ENCODE measurements at regions not wholly inside any gene's neighbourhood (a gene's known extent, or its start where the extent isn't known, plus 50 kb on each side); places are given as distances from the start of the nearest gene placed in this dataset.

GRCh38 chr5:38636626-38637025, 80.2 kb upstream of the LIFR start:
- Histone ChIP-seq H3K4me3 (no peak overlapping the region), H3K27ac (no peak overlapping the region)
- no peak for TF ChIP-seq CTCF (IDR thresholded peaks at IDR 0.05)
- DNase-seq (ENCODE audit: low spot score) = no peak

- H3K27ac ChIP-seq = no peak overlapping the region
- no peak for TF ChIP-seq CTCF (IDR thresholded peaks at IDR 0.05)
- no peak overlapping the region for H3K4me3 ChIP-seq
- no peak for DNase-seq (ENCODE audit: low spot score)
These were observed 82.2 kb upstream of the LIFR start for GRCh38 chr5:38638656-38639055.

- H3K4me3 ChIP-seq = no peak overlapping the region
- no peak overlapping the region for H3K27ac ChIP-seq
- DNase-seq (ENCODE audit: low spot score) = no peak
- TF ChIP-seq CTCF (IDR thresholded peaks at IDR 0.05) = no peak
These were observed 83.2 kb upstream of the LIFR start for GRCh38 chr5:38639377-38640358.

GRCh38 chr5:38641003-38641402, 84.6 kb upstream of the LIFR start:
- no peak for DNase-seq (ENCODE audit: low spot score)
- TF ChIP-seq CTCF (IDR thresholded peaks at IDR 0.05) = no peak
- peak overlapping the region; percentile 73 to 76 for H3K27ac ChIP-seq
- H3K4me3 ChIP-seq = no peak overlapping the region

GRCh38 chr5:38642189-38642911, 85.9 kb upstream of the LIFR start:
- no peak for DNase-seq (ENCODE audit: low spot score)
- Histone ChIP-seq H3K27ac (peak overlapping the region; percentile 73 to 76), H3K4me3 (no peak overlapping the region)
- TF ChIP-seq CTCF (IDR thresholded peaks at IDR 0.05) = no peak

GRCh38 chr5:38643616-38644015, 87.2 kb upstream of the LIFR start:
- Histone ChIP-seq H3K4me3 (no peak overlapping the region), H3K27ac (no peak overlapping the region)
- no peak for TF ChIP-seq CTCF (IDR thresholded peaks at IDR 0.05)
- DNase-seq (ENCODE audit: low spot score) = no peak
